ENCODE measurements at regions not wholly inside any gene's neighbourhood (a gene's known extent, or its start where the extent isn't known, plus 50 kb on each side); places are given as distances from the start of the nearest gene placed in this dataset.

DNA sequence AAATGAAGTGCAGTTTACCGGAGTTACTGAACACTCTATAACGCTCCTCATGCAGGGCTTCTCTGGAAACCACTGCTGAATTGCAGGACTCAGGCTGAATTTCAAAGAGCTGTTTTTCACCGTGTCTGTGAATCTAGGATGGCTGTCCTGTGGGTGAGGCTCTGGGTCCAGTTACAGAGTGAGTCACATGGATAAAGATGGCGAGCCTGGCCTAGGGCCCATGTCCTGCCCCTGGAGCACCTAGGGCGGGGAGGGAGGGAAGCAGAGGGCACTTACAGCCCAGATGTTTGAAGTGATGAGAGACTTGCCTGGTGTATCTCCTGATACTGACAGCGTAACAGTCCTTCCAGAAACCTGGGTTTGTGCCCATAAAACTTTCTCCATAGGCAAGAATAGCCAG lies 583.0 kb downstream of the IRS1 start:
- no peak for DNase-seq (ENCODE audit: low read depth, low spot score)

DNA sequence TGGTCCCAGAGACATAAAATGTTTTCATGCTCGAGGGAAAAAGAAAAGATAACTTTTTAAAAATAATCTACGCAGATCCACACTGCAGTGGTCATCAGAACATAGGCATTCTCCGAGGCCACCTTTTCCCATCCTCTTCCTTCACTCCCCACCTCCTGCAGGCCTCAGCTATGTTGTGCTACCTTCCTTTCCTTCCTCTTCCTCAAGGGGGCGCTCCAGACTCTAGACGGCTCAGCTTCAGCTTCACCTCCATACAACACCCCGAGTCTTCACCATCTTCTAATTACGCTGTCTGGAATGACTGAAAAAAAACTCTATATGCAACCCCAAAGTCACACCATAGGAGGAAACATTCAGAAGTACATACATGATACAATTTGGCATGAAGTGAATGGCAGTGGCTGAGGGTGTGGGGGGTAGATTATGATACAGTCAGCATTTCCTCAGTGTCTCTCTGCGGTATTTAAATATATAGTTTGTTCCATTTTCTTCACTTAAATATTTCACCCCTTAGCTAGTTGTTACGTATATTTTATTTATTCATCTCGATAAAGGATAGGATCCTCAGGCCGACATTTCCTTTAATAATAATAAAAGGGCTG lies 583.6 kb downstream of the IRS1 start:
- peak; percentile 1 for DNase-seq (ENCODE audit: low read depth, low spot score)

DNA sequence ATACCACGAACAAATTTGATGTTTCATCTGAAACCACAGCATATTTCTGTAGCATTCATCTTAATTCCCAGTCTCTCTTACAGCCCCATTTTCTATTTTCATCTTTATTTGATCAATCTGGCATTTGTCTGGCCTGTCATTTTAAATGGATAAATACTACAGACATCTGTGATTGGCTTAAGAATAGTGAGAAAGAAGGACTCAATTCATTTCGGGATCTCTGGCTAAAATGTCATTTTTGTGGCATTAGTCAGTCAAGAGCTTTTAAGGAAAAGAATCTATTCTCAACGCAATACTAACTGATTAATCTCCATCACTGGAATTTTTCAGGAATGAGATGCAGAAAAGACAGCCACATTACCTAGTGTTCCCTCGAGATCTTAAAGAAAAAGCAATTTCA lies 585.9 kb downstream of the IRS1 start:
- no peak for DNase-seq (ENCODE audit: low read depth, low spot score)

DNA sequence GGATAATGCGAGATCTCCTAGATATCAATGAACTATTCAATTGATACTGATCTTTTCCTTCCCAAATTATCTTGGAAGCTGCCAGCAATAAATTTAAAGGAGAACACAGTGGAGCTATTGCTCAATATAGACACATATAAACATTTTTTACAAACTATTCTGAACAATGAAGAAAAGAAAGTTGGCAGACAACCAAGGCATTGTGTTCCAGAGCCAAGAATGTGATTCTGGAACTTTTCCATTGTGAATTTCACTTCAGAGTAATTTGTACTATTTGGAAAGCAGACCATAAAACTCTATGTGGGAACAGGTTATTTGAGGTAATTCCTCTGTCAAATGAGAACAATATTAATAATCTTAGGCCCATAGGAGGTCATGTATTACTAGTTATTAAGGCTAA lies 588.2 kb downstream of the IRS1 start:
- DNase-seq (ENCODE audit: low read depth, low spot score) = no peak

DNA sequence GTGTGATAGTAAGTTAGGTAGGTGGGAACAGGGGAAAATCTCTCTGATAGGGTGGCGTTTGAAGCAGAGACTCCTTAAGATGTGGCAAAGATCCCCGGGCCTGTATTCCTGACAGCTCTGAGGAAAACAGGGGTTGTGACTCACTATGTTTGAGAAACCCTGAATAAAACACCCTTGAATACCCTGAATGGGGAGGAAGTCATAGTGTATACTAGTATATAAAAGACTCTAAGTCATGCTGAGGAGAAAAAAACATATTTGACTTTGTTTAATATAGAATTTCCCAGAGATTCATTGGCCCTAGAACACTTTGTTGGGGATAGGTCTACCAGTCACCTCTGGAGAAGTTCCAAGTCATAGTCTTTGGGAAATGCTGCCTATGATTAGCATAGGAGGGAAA lies 590.9 kb downstream of the IRS1 start:
- DNase-seq (ENCODE audit: low read depth, low spot score) = no peak

DNA sequence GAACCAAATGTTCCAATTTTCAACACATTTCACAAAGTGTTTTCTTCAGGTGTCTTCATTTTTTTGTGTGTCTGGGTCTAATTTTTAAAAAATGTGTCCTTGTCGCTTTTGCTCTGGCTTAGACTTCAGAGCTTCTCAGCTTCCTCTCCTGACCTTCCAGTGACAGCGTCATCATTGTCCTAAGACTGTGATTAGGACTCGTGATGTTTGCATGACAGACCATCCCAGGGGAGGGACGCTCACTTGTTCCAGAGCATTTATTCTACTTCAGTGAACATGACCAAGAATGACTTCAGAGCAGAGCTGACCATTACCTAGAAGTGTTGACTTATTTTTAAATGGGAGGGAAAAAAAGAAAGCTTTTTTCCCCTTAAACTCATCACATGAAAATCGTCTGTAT lies 591.9 kb downstream of the IRS1 start:
- no peak for DNase-seq (ENCODE audit: low read depth, low spot score)

DNA sequence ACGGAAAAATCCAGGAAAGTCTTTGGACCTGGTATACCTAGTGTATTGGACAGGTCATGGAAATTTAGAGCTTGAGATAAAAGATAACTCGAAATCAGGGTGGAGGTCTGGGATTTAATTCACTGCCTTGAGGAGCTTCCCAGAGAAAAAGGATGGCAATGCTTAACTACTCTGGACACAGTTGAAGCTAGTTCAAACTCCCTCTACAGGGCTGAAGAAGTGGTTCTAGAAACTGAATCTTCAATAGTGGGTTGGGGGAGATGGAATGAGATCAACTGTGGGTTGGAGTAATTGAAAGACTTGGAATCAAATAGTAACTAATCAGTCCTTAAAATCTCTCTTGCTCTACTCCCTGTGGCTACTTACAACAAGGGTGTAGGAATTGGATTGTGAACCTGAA lies 600.1 kb downstream of the IRS1 start:
- no peak for DNase-seq (ENCODE audit: low read depth, low spot score)

DNA sequence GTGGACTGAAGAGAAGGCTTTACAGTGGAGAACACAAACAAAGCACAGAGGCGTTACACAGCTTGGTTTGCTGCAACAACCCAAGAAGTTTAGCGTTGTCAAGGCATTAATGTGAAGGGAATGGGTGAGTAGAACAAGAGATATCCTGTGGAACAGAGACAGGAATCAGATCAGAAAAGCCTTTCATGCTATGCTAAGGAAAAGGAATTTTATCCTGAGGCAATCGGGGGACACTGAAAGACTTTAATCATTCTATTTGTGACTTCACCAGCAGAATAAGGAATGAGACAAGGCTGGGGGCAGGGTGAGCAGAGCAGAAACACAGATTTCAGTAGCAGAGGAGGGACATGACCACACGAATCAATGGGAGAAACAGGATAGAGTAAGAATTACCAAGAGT lies 600.7 kb downstream of the IRS1 start:
- DNase-seq (ENCODE audit: low read depth, low spot score) = no peak

DNA sequence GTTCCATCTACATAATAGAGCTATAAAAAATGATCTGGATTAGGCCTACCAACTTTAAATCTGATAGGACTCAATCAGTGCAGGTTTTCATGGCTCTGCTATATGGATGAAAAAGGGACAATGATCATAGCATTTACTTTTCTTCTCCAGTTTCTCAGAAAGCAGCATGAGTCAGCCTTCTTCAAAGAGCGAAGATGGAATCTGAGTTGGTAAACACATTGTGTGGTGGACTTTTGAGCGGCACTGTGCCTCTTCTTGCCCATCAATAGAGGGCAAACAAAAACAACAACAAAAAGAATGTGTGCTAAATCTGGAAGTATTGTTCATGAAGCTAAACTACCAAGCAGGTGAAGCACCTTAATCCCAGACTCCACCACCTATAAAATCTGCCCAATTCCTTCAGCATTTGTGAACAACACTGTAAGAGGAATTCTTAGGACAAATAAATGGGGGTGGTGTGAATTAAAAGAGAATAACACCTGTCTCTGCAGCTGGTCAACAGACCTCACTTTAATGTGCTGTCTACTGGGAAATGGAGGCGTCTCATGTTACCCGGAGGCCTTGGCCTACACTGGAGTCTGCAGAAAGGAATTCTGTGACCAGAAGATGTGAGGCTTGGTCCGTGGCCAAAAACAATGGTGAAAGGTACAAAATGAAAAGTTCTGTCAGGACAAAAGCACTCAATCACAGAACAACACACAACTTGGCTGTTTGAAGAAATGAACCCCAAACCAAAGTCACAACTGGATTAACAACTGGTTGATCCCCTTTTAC lies 609.0 kb downstream of the IRS1 start:
- no peak for DNase-seq (ENCODE audit: low read depth, low spot score)

DNA sequence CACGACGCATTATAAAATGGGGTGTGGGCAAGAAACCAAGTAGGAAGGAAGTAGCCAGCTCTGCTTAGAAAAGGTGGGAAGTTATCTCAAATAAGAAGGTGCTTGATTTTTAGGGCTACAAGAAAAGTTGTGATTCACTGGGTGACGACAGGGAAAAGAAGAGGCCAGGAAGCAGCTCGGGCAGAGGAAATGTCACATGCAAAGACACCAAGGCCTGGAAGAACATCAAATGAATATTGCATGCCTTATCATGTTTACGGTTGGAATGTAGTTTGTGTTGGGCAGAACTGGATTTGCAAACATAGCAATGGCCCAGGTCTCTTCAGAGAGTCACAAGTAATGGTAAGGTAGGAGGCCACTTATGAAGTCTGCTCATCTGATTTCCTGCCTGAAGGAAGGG lies 610.6 kb downstream of the IRS1 start:
- no peak for DNase-seq (ENCODE audit: low read depth, low spot score)

DNA sequence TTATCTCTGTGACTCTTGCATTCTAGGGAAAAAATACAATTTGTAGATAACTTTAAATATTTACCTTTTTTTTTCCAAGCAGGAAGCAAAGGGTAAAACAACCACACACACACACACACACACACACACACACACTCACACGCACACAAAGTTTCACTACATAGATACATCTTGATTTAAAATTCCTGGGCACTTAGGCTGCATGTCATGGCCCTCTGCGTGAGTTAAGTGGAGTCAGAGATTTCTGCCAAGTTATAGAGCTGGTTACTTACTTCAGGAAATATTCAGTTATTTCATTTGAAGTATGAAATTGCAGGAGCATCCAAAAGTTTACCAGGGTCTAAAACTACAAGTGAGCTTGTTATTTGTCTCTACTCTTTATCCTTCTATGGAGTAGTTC lies 612.0 kb downstream of the IRS1 start:
- no peak for DNase-seq (ENCODE audit: low read depth, low spot score)

DNA sequence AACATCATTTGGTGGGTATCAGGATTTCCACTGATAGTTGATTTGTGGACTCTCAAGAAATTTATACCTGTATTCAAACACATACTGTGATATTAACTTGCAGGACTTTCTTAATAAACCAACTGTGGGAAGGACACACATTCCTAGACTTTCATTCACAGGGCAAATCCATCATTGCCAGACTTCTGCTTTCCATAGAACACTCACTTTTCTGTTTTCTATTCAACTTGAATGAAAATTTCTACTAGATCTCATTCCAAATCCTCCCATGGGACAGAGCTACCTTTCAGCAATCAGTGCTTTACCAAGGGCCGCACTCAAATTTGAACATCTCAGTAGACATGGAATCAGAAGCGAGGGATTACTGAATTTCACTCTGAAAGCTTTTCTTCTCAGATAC lies 612.5 kb downstream of the IRS1 start:
- no peak for DNase-seq (ENCODE audit: low read depth, low spot score)

DNA sequence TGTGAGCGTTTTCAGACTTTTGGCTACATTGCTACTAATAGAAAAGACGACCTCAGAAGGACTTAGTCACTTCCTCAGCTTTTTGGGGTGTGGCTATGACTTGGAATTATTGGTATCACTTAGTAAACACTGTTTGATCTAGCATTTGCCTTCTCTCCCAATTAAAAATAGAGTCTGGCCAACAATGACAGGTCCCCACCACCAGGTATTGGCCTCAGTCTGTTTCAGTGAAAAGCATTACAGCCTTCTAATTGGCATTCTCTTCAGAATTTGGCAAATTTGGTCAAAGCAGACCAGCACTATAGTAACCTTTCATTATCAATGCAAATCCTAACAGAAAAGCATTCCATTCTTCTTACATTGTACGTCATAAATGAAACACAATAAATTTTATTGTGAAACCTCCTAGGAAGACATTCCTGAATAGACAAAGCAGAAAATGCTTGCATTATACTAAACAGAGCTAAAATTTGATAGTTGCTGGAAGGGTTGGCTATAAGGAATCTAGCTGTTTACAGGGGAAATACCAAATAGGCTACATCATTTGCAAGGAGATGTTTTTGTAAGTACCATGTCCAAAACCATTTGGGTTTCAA lies 613.9 kb downstream of the IRS1 start:
- no peak for DNase-seq (ENCODE audit: low read depth, low spot score)

DNA sequence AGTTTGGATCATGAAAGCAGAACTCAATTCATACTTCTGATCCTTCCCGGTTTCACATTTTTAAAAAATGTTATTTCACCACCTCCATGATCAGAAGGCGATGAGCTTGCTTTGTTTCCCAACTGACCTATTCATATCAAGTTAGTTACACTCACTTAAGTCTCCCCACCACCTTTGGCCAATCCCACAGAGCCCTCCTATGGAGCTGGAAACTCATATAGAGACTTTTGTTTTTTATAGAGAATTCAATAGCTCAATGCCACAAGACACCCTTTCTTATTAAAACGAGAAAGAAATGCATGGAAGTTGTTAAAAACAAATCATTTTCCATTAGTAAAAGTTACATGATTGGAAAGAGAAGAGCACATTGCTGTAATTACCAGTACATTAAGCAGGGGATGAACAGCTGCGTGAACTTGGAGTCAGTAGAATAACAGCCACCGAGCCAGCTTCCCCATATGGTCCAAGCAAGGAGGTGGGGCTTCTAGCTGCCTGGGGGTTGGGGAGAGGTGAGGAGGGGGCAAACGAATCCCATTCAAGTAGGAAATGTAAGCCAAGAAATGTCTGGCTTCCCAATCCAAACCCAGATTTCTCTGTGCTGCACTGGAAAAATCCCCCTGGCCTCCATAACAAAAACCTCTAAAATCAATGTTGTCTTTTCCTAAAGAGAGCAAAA lies 614.5 kb downstream of the IRS1 start:
- DNase-seq (ENCODE audit: low read depth, low spot score) = no peak

DNA sequence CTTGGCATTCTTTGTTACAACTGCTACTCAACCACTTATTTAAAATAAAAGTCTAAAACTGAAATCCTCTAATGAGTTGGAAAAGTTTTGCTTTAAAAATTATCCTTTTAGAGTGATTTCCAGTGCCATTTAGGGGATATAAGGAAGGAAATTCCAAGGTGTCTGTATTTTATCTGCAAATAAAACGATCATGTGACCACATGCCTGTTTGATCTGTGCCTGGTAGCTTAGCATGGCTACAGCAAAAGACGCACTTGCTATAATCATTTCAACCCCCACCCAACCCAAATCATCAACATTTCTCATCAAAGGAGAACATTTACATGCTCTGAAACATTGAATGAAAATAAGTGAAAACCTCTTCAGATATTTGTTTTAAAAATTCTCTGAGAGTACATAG lies 615.1 kb downstream of the IRS1 start:
- no peak for DNase-seq (ENCODE audit: low read depth, low spot score)

DNA sequence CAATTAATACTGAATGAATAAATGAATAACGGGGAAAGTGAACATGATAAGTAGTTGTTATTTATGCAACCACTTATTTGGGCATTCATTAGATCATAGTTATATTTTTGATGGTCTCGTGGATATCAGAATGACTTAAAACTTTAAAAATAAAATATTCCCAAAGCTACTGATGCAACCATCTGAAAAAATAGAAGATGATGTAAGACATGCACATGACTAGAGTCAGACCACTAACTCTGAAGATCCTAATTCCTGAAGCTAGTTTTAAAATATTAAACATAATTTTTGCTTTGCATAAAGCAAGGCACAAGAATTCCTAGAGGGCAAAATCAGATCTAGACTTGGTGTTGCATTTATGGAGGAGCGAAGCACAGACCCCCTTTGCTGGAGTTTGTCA lies 616.1 kb downstream of the IRS1 start:
- no peak for DNase-seq (ENCODE audit: low read depth, low spot score)

DNA sequence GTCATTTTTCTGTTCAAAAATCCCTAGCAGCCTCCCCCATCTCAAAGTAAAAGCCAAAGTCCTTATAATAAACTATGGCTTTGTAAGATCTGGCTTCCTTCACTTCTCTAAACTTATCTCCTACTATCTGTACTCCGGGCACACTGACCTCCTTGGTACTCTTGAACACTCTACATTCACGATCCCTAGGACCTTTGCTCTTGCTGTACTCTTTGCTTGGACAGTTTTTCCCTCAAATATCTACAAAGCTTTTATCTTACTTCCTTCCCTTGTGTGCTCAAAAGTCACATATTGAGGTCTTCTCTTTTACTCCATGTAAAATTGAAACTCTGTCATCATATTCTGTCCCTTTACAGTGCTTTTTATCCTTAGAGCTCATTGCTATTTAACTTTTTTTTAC lies 616.6 kb downstream of the IRS1 start:
- no peak for DNase-seq (ENCODE audit: low read depth, low spot score)

DNA sequence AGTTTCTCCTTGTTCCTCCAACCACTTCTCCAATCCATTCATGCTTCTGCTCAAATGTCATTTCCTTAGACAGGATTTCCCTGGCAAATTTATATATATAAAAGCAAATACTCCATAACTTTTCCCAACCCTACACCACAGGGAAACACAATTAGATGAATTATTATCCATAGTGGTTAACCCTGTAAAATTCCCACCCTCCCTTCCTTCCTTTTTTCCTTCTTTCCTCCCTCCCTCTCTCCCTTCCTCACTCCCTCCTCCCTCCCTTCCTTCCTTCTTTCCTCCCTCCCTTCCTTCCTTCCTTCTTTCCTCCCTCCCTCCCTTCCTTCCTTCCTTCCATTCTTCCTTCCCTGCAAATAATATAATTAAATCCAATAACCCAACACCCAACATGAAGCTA lies 617.7 kb downstream of the IRS1 start:
- DNase-seq (ENCODE audit: low read depth, low spot score) = no peak

DNA sequence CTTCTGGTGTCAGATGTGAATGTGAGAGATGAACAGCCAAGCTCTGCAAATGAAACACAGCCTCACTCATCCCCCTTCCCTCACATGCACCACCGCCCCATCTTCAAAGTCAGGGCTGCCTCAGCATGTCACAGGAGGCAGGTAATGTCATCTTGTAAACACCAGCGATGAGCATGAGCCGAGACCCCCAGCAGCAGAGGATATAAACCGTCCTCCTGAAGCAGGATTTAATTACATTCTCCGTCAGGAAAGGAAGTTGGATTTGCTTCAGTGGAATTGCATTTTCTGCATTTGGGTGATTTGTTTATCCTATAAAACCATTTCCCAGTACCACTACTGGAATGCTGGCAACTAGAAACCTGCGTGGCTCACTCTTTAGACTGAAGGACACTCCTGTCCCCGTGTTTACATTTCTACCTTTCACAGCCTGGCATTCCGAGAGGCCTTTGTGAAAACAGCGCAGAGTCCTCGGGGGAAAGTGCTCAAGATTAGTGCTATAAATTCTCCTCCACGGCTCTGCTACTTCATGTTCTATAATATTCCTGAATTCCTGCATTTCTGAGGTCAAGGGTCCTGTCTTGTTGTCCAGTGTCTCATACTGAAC lies 619.2 kb downstream of the IRS1 start:
- no peak for DNase-seq (ENCODE audit: low read depth, low spot score)

DNA sequence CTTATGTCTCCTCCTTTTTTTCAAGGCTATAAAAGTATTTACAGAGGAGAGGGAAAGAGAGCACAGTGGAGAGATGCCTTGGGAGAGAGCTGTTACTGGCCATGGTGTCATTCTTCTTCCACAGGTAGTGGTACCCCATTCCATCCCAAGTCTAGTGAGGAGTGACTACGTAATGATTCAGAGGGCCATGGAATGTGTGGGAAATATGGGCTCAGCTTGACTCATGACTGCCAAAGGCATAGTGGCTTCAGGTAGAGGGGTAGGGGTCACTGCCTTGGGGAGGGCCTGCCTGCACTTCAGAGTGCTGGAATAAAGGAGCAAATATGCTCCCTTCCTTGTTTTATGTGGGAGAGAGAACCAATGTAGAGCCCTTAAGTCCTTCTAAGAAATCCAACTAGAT lies 620.6 kb downstream of the IRS1 start:
- no peak for DNase-seq (ENCODE audit: low read depth, low spot score)

DNA sequence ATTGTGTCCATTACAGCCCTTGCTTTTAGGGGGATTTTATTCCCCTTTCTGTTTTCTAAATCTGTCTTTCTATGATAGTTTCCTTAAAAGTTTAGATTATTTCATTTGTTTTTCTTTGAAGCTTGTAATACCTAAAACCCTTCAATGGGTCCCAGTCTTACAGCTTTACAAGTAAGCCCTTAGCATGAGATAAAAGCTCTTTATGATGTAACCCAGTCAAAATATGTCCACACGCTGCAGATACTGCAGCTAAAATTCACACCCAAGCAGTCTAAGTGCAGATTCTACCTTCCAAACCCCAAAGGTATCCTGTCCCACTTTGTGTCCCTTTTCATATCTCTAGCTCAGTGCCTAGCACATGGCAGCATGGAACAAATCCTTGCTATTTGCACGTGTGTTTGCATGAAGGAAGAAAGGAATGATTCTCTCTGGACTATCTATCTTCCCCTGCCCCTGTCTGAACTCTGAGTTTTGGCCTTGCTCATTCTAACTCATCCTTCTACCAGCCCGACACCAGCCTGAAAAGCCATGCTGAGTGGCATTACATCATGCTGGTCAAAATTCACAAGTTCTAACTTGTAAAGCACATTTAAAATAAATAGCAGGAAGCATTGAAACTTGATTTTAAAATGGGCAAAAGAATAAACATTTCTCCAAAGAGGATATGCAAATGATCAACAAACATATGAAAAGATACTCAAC lies 623.2 kb downstream of the IRS1 start:
- no peak for DNase-seq (ENCODE audit: low read depth, low spot score)

DNA sequence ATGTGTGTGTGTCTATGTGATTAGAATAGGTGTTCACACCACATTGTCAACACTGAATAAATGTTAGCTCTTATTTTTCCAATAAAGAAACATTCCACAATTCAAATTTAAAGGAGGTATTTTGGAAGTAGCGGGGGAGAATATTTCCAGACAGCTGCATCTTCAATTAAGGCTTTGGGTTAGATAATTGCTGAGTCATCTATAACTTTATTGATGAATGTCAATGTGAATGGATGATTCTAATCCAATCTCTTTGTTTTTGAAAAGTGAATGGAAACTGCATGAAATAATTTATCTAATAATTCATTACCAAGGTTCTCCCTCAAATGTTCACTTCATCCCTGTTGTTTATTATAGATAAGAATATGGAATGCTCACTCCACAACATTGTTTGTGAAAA lies 625.2 kb downstream of the IRS1 start:
- DNase-seq (ENCODE audit: low read depth, low spot score) = no peak

Data from activated CD4-positive, CD25-positive, alpha-beta regulatory T cell treated with anti-CD3 and anti-CD28 coated beads, Interleukin-2, amount 50 U/mL, for 16 hours (primary cell).